Activated CD8-positive, alpha-beta memory T cell treated with anti-CD3 and anti-CD28 coated beads for 48 hours (primary cell): ENCODE measurements at regions not wholly inside any gene's neighbourhood (a gene's known extent, or its start where the extent isn't known, plus 50 kb on each side); places are given as distances from the start of the nearest gene placed in this dataset.

Experiments used
- DNase-seq, 3 experiments: peaks; one replicate each; pipeline ENCODE4 v3.0.0-alpha.2; 2020; ENCODE audit warnings: low read depth in 2 of 3, low spot score in 2 of 3

GRCh38 chr2:82857967-82858366, 1601.1 kb downstream of the SUCLG1 start:
- no peak for DNase-seq

- no peak for DNase-seq
Measured at GRCh38 chr2:82853299-82853698, 1605.8 kb downstream of the SUCLG1 start.

GRCh38 chr2:82852787-82853186, 1606.3 kb downstream of the SUCLG1 start:
- no peak for DNase-seq

- DNase-seq: no peak
Measured at GRCh38 chr2:82848285-82848684, 1610.8 kb downstream of the SUCLG1 start.

GRCh38 chr2:82839036-82839435, 1620.0 kb downstream of the SUCLG1 start:
- DNase-seq: no peak

GRCh38 chr2:82837588-82838304, 1621.3 kb downstream of the SUCLG1 start:
- DNase-seq: no peak

- DNase-seq: no peak
Measured at GRCh38 chr2:82834893-82835292, 1624.2 kb downstream of the SUCLG1 start.

- no peak for DNase-seq
Measured at GRCh38 chr2:82827426-82827825, 1631.7 kb downstream of the SUCLG1 start.

GRCh38 chr2:82826437-82826836, 1632.6 kb downstream of the SUCLG1 start:
- DNase-seq: no peak

GRCh38 chr2:82825410-82826090, 1633.5 kb downstream of the SUCLG1 start:
- no peak for DNase-seq

GRCh38 chr2:82823892-82824291, 1635.2 kb downstream of the SUCLG1 start:
- DNase-seq: no peak

GRCh38 chr2:82819951-82820350, 1639.1 kb downstream of the SUCLG1 start:
- DNase-seq: no peak

- DNase-seq: no peak
Measured at GRCh38 chr2:82814146-82814545, 1644.9 kb downstream of the SUCLG1 start.

GRCh38 chr2:82811946-82812345, 1647.1 kb downstream of the SUCLG1 start:
- DNase-seq: no peak

- no peak for DNase-seq
Measured at GRCh38 chr2:82803307-82803706, 1655.8 kb downstream of the SUCLG1 start.

GRCh38 chr2:82797469-82797868, 1661.6 kb downstream of the SUCLG1 start:
- DNase-seq: no peak

- DNase-seq: no peak
Measured at GRCh38 chr2:82796132-82796531, 1662.9 kb downstream of the SUCLG1 start.

- DNase-seq: no peak
Measured at GRCh38 chr2:82795446-82795845, 1663.6 kb downstream of the SUCLG1 start.

GRCh38 chr2:82793711-82794435, 1665.2 kb downstream of the SUCLG1 start:
- no peak for DNase-seq

- no peak for DNase-seq
Measured at GRCh38 chr2:82792316-82792715, 1666.8 kb downstream of the SUCLG1 start.

- no peak for DNase-seq
Measured at GRCh38 chr2:82790206-82791021, 1668.7 kb downstream of the SUCLG1 start.
